22Rv1 (cell line): ENCODE measurements at regions not wholly inside any gene's neighbourhood (a gene's known extent, or its start where the extent isn't known, plus 50 kb on each side); places are given as distances from the start of the nearest gene placed in this dataset.

ENCODE experiments used
- H3K27ac ChIP-seq: fragments of 450-650 bp; 2 replicates; pipeline ENCODE4 v1.5.1; 2017
- CTCF ChIP-seq: fragments of 450-650 bp; IDR thresholded peaks from 2 replicates; pipeline ENCODE4 v1.5.1; 2017; ENCODE audit warnings: mild to moderate bottlenecking
- ZFX ChIP-seq: fragments of 450-650 bp; IDR thresholded peaks from 2 replicates; pipeline ENCODE4 v1.6.1; 2017; ENCODE audit warnings: antibody characterized with exemption, borderline replicate concordance

DNA sequence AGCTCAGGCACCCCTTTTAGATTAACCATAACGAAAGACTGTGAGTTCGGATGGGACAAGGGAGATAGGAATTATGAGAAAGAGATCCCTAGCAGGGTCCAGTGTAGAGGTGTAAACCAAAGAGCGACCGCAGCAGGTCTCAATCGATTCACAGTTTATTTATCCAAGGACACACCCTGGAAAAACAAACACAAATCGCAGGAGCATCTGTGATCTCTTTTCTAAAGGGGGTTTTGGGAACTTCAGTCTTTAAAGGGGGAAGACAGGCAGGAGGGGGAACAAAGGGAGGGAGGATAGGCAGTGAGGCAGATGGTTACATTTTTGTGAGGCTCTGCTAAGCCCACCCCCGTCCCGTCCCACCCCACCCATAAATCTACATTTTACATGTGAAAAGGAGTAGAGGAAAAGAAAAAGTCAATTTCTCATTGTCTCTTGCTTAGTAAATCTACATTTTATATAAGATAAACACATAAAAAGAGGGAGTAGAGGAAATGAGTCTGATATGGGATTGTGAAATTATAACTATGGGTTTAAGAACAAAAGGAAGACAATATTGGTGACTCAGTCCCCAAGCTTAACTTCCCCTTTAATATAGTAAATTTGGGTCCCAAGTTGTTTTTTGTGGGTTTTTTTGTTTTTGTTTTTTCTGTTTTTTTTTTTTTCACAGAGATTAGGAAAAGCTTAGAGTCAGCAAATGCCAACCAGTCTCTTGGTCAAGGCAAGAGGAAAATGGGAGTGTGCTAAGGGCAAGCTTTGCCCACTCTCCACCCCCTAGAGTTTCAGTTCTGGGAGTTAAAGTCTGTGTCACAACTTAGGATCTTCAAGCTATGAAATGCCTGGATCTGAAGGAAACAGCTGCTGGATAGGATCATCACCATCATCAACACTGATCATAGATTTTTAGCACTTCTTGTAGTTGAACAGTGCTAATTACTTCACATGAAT is 160.9 kb upstream of the CDH5 start:
- TF ChIP-seq ZFX: no peak
- no peak for TF ChIP-seq CTCF
- no peak overlapping the region for H3K27ac ChIP-seq

DNA sequence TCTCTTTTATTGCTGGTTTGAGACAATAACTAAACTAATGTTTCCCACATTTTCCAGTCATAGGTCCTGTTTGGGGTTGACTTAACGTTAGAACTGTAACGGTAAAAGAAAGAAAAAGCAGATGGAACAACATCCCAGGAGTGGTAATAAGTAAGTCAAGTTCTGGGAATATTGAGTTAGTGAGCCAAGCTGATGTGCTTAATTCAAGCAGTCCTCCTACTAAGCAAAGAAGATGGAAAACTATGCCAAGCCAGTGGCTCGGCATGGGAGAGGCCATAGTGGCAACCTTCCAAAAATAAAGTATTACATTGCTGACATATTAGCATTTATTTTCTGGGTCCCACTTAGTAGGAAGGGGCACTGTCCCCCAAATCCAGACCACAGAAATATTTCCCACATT is 161.7 kb upstream of the CDH5 start:
- TF ChIP-seq CTCF (no peak), ZFX (no peak)

GRCh38 chr16:66203476-66203875 is 163.0 kb upstream of the CDH5 start:
- TF ChIP-seq ZFX: no peak
- TF ChIP-seq CTCF: no peak
- H3K27ac ChIP-seq: no peak overlapping the region

More for the DNA sequence above, 161.7 kb upstream of the CDH5 start:
- no peak overlapping the region for H3K27ac ChIP-seq

- no peak overlapping the region for H3K27ac ChIP-seq
- TF ChIP-seq ZFX: no peak
- TF ChIP-seq CTCF: no peak
These were observed 167.3 kb upstream of the CDH5 start for GRCh38 chr16:66199189-66199588.

DNA sequence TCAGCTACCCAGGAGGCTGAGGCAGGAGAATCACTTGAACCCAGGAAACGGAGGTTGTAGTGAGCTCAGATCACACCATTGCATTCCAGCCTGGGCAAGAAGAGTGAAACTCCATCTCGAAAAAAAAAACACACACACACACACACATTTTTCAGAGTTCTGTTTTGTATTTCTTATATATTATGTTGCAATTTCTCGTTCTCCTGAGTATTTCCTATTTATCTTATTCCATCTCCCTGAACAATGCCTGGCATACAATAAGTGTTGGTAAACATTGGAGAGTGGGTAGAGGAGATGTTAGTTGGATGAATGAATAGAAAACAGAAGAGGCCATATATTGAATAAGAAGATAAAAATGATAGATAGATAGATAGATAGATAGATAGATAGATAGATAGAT is 167.8 kb upstream of the CDH5 start:
- no peak overlapping the region for H3K27ac ChIP-seq
- TF ChIP-seq CTCF (no peak), ZFX (no peak)

DNA sequence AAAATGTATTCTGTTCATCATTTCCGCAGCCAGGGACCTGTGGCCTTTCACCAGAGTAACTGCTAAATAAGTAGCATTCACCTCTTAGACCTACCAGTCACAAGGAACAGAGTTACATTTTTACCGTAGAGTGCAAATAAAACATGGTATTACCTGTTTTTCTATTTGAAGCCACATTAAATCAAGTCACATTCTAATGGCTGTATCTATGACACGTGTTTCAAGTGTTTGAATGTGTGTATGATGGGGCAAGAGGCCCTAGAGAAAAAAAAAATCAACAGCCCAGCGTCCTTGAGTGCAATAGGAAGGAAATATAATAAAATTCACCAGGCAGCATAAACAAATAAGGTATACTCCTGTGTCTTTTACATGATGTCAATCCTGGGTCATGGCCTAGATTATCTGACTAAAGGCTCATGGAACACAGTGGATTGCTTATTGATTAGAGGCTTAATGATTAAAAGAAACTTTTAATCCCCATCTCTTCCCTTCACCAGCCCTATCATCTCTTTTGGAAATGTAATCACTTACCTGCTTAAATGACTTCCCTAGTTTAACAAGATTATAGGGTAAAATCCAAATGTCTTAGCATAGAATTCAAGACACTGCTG is 168.7 kb upstream of the CDH5 start:
- H3K27ac ChIP-seq: no peak overlapping the region
- no peak for TF ChIP-seq ZFX
- no peak for TF ChIP-seq CTCF

- no peak for TF ChIP-seq CTCF
- no peak for TF ChIP-seq ZFX
- no peak overlapping the region for H3K27ac ChIP-seq
These were observed 169.7 kb upstream of the CDH5 start for GRCh38 chr16:66196770-66197169.
